Heart right ventricle (tissue), 16 donors: ENCODE measurements at regions not wholly inside any gene's neighbourhood (a gene's known extent, or its start where the extent isn't known, plus 50 kb on each side); places are given as distances from the start of the nearest gene placed in this dataset.

Experiments
- ATAC-seq, 8 donors: fragments of 200-7000 bp; cut with Tn5 transposase; one replicate each; pipeline ENCODE4 v1.9.1; 2020; ENCODE audit warnings: mild to moderate bottlenecking in 8 of 8, moderate library complexity in 8 of 8, moderate number of reproducible peaks in 1 of 8
- DNase-seq, 2 donors: peaks; one replicate each; pipeline ENCODE4 v3.0.0-alpha.2; 2020
- H3K27ac ChIP-seq, 10 donors: fragments of 200-600 bp; sonication (generic) in 2 of 10; one replicate each; pipeline versions ENCODE4 v1.5.0 to v1.8.0; 2020 to 2022; ENCODE audit warnings: mild to moderate bottlenecking in 3 of 10
- H3K27me3 ChIP-seq, 7 donors: fragments of 200-600 bp; one replicate each; pipeline ENCODE4 v1.8.0; 2021 to 2022; ENCODE audit warnings: mild to moderate bottlenecking in 2 of 7
- H3K36me3 ChIP-seq, 9 donors: fragments of 200-600 bp; sonication (generic) in 1 of 9; one replicate each; pipeline versions ENCODE4 v1.5.0 to v1.8.0; 2020 to 2022; ENCODE audit warnings: mild to moderate bottlenecking in 2 of 9
- H3K4me1 ChIP-seq, 9 donors: fragments of 200-600 bp; sonication (generic) in 1 of 9; one replicate each; pipeline versions ENCODE4 v1.5.0 to v1.8.0; 2020 to 2022; ENCODE audit warnings: mild to moderate bottlenecking in 4 of 9
- H3K4me3 ChIP-seq, 10 donors: fragments of 200-600 bp; sonication (generic) in 2 of 10; one replicate each; pipeline versions ENCODE4 v1.5.0 to v1.8.0; 2020 to 2022; ENCODE audit warnings: mild to moderate bottlenecking in 7 of 10, moderate library complexity in 2 of 10
- H3K9me3 ChIP-seq, 11 donors: fragments of 200-600 bp in 10 of 11; sonication (generic) in 2 of 11; one replicate each; pipeline versions ENCODE4 v1.5.0 to v1.8.0; 2013 to 2022; ENCODE audit warnings: mild to moderate bottlenecking in 2 of 11, control low read depth in 1 of 11, moderate library complexity in 1 of 11
- CTCF ChIP-seq, 9 donors: fragments of 200-600 bp; sonication (generic) in 2 of 9; IDR thresholded peaks; one replicate each; pipeline versions ENCODE4 v1.5.0 to v1.8.0; 2021 to 2022; ENCODE audit warnings: antibody characterized with exemption in 9 of 9, mild to moderate bottlenecking in 5 of 9, moderate library complexity in 1 of 9
- WGBS, 2 donors: extraction: QIAGEN DNeasy Blood & Tissue Kit; methylation state at CpG; one replicate each; pipeline ENCODE4 v1.1.7; 2013; ENCODE audit warnings: inconsistent platforms in 1 of 2; 5-methylcytosine and 5-hydroxymethylcytosine counted together
- intact Hi-C, 10 donors: fragments of 100-400 bp; cut with DNase I; formaldehyde crosslinking; loops; one replicate each; pipeline versions ENCODE4 v1.11.1 to v1.14.2; 2022
- donor health status: Arrhythmogenic right ventricular cardiomyopathy.
- donor health status: ischemic (EF 13 %, LVEDD 7.1; RV severe dilation, severe dysfunction).
- donor health status: healthy with polysubstance abuse.
- donor health status: DM: no; HTN: yes; CAD: no.
- donor health status: DM: no; HTN: no; CAD: no.
- donor health status: ischemic (EF 25% LVEDD 6.9; RV normal size, moderate dysfunction).
- donor health status: ischemic (EF 25% LVEDD 5.7; RV mildly dilated, moderate dysfunction).
- donor health status: healthy.
- donor health status: DM: yes; HTN: yes; CAD: no.
- donor health status: Ischemic cardiomyopathy.
- donor health status: ischemic (EF 35%, LVEDD 5.7; RV mildly dilated, moderate dysfunction).
- donor health status: nonischemic (EF 11% LVEDD 7.7; RV severe dilation, severe dysfunction).
- donor health status: DM: yes; HTN: yes; CAD: no.
- donor health status: PGD.
- donor health status: ischemic (EF 29% LVEDD 5.4; RV normal size, mild dysfunction).
- donor health status: nonischemic (EF 23%, LVEDD 6.1; RV moderate dilation, normal function).

DNA sequence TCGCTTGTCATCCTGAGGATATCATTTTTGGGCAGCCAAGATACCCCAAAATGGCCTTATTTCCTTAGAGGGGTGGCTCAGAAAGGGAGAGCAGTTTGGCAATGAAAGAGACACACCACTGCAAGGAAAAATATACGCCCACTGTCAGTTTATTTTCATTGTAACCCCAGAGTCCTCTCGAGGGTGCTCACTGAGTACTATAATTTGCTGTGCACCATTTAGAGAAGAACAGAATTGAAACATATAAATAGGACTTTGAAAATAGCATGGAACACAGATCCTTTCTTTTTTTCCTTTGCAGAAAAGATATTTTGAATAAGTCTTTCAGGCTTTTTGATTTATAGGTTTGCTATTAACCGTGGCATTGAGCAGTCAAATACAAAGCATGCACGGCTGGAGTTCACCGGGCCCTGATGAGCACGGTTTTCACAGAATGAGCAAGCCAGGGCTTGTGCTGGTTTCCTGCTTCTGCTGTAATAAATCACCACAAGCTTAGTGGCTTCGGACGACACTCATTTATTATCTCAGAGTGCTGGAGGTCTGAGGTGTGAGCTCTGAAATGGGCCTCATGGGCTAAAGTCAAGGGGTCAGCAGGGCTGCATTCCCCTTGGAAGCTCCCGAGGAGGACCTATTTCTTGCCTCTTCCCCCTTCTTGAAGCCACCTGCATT, 152.3 kb downstream of the ZNF664 start:
- WGBS, 2 donors, result 74 to 78% methylated on average over 10 of the region's 10 CpGs
- intact Hi-C loops, result no loop called here
- H3K27ac ChIP-seq, result no peak overlapping the region
- ATAC-seq (no peak), DNase-seq (no peak)
- peaks cover 0 to 23% (median 5%) of the 10 kb centered on the region in 7 donors for H3K27me3 ChIP-seq
- H3K4me1 ChIP-seq, result no peaks in the 10 kb centered on the region
- no peaks in the 10 kb centered on the region for H3K36me3 ChIP-seq
- H3K4me3 ChIP-seq, result no peak overlapping the region
- H3K9me3 ChIP-seq, result no peaks in the 10 kb centered on the region
- no peak for TF ChIP-seq CTCF (IDR thresholded peaks at IDR 0.05)

DNA sequence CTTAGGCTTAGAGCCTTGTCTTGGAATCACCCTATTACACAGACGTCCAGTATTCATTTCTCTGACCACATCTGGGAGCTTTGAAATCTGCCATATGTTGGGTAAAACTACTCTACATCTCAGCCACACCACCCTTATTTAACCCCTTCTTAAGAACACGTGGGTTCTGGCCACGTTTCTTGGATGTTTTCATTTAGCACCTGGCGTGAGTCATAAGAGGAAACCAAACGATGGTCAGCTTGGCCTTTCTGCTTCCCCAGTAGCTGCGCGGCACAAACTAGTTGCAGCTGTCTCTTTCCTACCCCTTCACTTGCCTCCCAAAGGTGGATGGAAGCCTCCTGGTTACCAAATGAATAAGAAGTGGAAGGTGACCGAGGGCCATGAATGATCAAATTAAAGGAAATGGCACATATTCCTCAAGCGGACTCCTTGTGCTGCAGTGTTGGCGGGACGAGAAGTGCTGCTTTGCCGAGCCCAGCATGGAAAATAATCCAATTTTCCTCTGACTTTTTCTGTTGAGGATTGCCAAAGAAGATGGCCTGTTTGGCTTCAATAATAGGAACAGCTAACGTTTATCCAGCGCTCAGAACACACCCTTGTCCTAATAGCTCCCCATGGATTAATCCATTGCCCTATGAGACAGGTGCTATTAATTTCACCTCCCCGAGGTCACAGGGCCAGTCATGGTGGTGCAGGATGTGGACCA, 154.1 kb downstream of the ZNF664 start:
- no peak for TF ChIP-seq CTCF (IDR thresholded peaks at IDR 0.05)
- WGBS, 2 donors, result 78 to 87% methylated on average over 15 of the region's 15 CpGs

GRCh38 chr12:124129132-124129531, 156.1 kb downstream of the ZNF664 start:
- TF ChIP-seq CTCF (IDR thresholded peaks at IDR 0.05), result no peak
- 95 to 96% methylated on average over 9 of the region's 9 CpGs for WGBS, 2 donors
- Histone ChIP-seq H3K4me1 (no peaks in the 10 kb centered on the region), H3K9me3 (no peaks in the 10 kb centered on the region), H3K36me3 (no peaks in the 10 kb centered on the region), H3K27me3 (peaks cover 0 to 11% (median 0%) of the 10 kb centered on the region in 7 donors), H3K4me3 (no peak overlapping the region), H3K27ac (no peak overlapping the region)
- no peak for ATAC-seq
- intact Hi-C loops, result no loop called here
- no peak for DNase-seq

More for the DNA sequence above, 154.1 kb downstream of the ZNF664 start:
- Histone ChIP-seq H3K9me3 (no peaks in the 10 kb centered on the region), H3K4me1 (no peaks in the 10 kb centered on the region), H3K4me3 (no peak overlapping the region), H3K27ac (no peak overlapping the region), H3K27me3 (peaks cover 0 to 20% (median 5%) of the 10 kb centered on the region in 7 donors), H3K36me3 (no peaks in the 10 kb centered on the region)
- DNase-seq, result no peak
- ATAC-seq, result no peak
- intact Hi-C loops, result no loop called here

DNA sequence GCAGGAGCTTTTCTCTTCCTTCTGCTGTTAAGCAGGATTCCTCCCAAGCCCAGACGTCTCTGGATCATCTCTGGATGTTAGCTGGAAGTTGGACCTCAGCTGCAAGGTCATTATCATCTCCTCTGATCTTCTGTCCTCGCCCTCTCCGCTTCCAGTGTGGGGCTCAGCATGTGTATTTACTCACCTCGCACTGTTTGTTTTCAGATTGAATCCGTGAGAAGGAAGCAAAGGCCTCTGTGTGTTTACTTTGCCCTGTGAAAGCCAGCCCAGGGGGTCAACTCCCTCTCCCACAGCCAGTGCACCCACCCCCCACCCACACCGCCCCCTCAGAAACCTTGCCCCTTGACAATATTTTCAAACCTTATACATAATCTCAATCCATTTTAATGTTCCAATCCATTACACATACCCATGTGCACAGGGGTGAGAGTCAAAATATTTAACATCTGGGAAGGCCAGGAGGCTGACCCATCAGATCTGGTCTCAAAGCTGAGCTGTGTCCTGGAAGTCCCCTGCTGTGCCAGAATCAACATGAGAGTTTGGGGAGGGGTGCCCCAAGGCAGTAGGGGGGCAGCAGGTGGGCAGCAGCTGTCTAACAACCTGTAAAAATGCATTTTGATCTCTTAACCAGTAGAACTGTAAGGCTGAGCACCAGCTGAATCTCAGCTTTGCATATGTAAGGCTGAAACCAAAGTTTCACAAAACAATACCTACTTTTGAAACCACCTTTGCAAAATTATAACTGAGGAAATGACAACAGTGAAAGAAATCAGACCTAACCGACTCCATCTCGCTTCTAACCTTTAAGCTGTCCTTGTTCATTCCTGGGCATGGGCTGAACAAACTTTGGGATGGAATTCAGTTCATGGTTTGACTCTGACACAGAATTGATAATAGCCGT, 157.9 kb downstream of the ZNF664 start:
- no peak for DNase-seq
- Histone ChIP-seq H3K27me3 (peaks cover 0 to 8% (median 0%) of the 10 kb centered on the region in 7 donors), H3K4me3 (no peak overlapping the region), H3K27ac (no peak overlapping the region), H3K9me3 (no peaks in the 10 kb centered on the region), H3K36me3 (no peaks in the 10 kb centered on the region), H3K4me1 (no peaks in the 10 kb centered on the region)
- no peak for ATAC-seq
- 63 to 73% methylated on average over 9 of the region's 9 CpGs for WGBS, 2 donors
- intact Hi-C loops, result no loop called here
- no peak for TF ChIP-seq CTCF (IDR thresholded peaks at IDR 0.05)
